GM19043 (cell line): ENCODE measurements at regions not wholly inside any gene's neighbourhood (a gene's known extent, or its start where the extent isn't known, plus 50 kb on each side); places are given as distances from the start of the nearest gene placed in this dataset.

Source experiments
- ATAC-seq: cut with Tn5 transposase; IDR thresholded peaks from one replicate; pipeline ENCODE4 v1.9.1; 2021; ENCODE audit warnings: low read depth; ENCODE audit not compliant: unreplicated experiment

GRCh38 chrX:109926118-109926517 is 76.8 kb upstream of the TMEM164 start:
- no peak for ATAC-seq

GRCh38 chrX:109926743-109927662 is 75.9 kb upstream of the TMEM164 start:
- ATAC-seq, result no peak

GRCh38 chrX:109927663-109928273 is 75.1 kb upstream of the TMEM164 start:
- ATAC-seq, result no peak

GRCh38 chrX:109928596-109929335 is 74.1 kb upstream of the TMEM164 start:
- no peak for ATAC-seq

- ATAC-seq, result no peak
Measured at GRCh38 chrX:109931677-109932076, 71.2 kb upstream of the TMEM164 start.

GRCh38 chrX:109934434-109934833 is 68.5 kb upstream of the TMEM164 start:
- ATAC-seq, result no peak

- ATAC-seq, result no peak
Measured at GRCh38 chrX:109934935-109935334, 68.0 kb upstream of the TMEM164 start.

- no peak for ATAC-seq
Measured at GRCh38 chrX:109936114-109936513, 66.8 kb upstream of the TMEM164 start.

- no peak for ATAC-seq
Measured at GRCh38 chrX:109936598-109936997, 66.3 kb upstream of the TMEM164 start.

- no peak for ATAC-seq
Measured at GRCh38 chrX:109939498-109939897, 63.4 kb upstream of the TMEM164 start.

GRCh38 chrX:109940411-109940810 is 62.5 kb upstream of the TMEM164 start:
- ATAC-seq, result no peak

- no peak for ATAC-seq
Measured at GRCh38 chrX:109943092-109943739, 59.7 kb upstream of the TMEM164 start.

GRCh38 chrX:109943740-109944092 is 59.2 kb upstream of the TMEM164 start:
- ATAC-seq, result no peak

- no peak for ATAC-seq
Measured at GRCh38 chrX:109952050-109952449, 50.9 kb upstream of the TMEM164 start.

- no peak for ATAC-seq
Measured at GRCh38 chrX:109952985-109953905, 49.7 kb upstream of the TMEM164 start.
